NCI-H1436 (cell line): ENCODE measurements at regions not wholly inside any gene's neighbourhood (a gene's known extent, or its start where the extent isn't known, plus 50 kb on each side); places are given as distances from the start of the nearest gene placed in this dataset.

ENCODE experiments used
- DNase-seq: peaks from one replicate; lab custom pipeline; 2025; lab: John Stamatoyannopoulos, UW

- DNase-seq = no peak
These were observed 369.5 kb upstream of the LRATD1 start for GRCh38 chr2:14263053-14263452.

- DNase-seq = no peak
These were observed 362.4 kb upstream of the LRATD1 start for GRCh38 chr2:14270036-14270582.

GRCh38 chr2:14272396-14273075 lies 360.0 kb upstream of the LRATD1 start:
- DNase-seq = no peak

- DNase-seq = no peak
These were observed 358.9 kb upstream of the LRATD1 start for GRCh38 chr2:14273650-14274049.

- DNase-seq = no peak
These were observed 348.3 kb upstream of the LRATD1 start for GRCh38 chr2:14284244-14284643.

GRCh38 chr2:14285812-14286211 lies 346.7 kb upstream of the LRATD1 start:
- DNase-seq = no peak

GRCh38 chr2:14288016-14288415 lies 344.5 kb upstream of the LRATD1 start:
- DNase-seq = no peak

- DNase-seq = no peak
These were observed 339.6 kb upstream of the LRATD1 start for GRCh38 chr2:14292964-14293363.

- no peak for DNase-seq
These were observed 335.2 kb upstream of the LRATD1 start for GRCh38 chr2:14297340-14297739.

GRCh38 chr2:14297906-14298305 lies 334.6 kb upstream of the LRATD1 start:
- DNase-seq = no peak

- no peak for DNase-seq
These were observed 331.2 kb upstream of the LRATD1 start for GRCh38 chr2:14301331-14301730.

- DNase-seq = no peak
These were observed 329.0 kb upstream of the LRATD1 start for GRCh38 chr2:14303366-14304115.

GRCh38 chr2:14304326-14304725 lies 328.2 kb upstream of the LRATD1 start:
- no peak for DNase-seq

- DNase-seq = no peak
These were observed 326.2 kb upstream of the LRATD1 start for GRCh38 chr2:14306268-14306861.

GRCh38 chr2:14313341-14313740 lies 319.2 kb upstream of the LRATD1 start:
- no peak for DNase-seq

GRCh38 chr2:14316594-14316993 lies 315.9 kb upstream of the LRATD1 start:
- DNase-seq = no peak

- no peak for DNase-seq
These were observed 311.2 kb upstream of the LRATD1 start for GRCh38 chr2:14321357-14321756.

GRCh38 chr2:14322306-14322705 lies 310.2 kb upstream of the LRATD1 start:
- DNase-seq = no peak

GRCh38 chr2:14324308-14324707 lies 308.2 kb upstream of the LRATD1 start:
- DNase-seq = no peak

- DNase-seq = no peak
These were observed 301.6 kb upstream of the LRATD1 start for GRCh38 chr2:14330884-14331283.

GRCh38 chr2:14336759-14337382 lies 295.6 kb upstream of the LRATD1 start:
- DNase-seq = no peak

GRCh38 chr2:14340703-14341102 lies 291.8 kb upstream of the LRATD1 start:
- no peak for DNase-seq

- DNase-seq = no peak
These were observed 290.2 kb upstream of the LRATD1 start for GRCh38 chr2:14342313-14342712.
